Panc1 (cell line): ENCODE measurements at regions not wholly inside any gene's neighbourhood (a gene's known extent, or its start where the extent isn't known, plus 50 kb on each side); places are given as distances from the start of the nearest gene placed in this dataset.

Experiments used
- ATAC-seq: fragments of 200-7000 bp; cut with Tn5 transposase; 2 replicates; pipeline ENCODE4 v1.9.1; 2020; ENCODE audit warnings: mild to moderate bottlenecking, moderate library complexity
- BruUV-seq: library from RNA; stranded (reverse); fragments of 400-500 nt; replicated peaks from 2 replicates; lab custom pipeline; 2021; lab: Mats Ljungman, UMichigan
- CTCF ChIA-PET: fragments of 300-600 bp; sonication (Branson Sonifier 250); formaldehyde crosslinking; loops from one replicate; lab custom pipeline; 2022; ENCODE audit warnings: antibody characterized with exemption; lab: Charles Lee
- POLR2A ChIA-PET: fragments of 300-600 bp; sonication (Branson Sonifier 250); formaldehyde crosslinking; loops from one replicate; lab custom pipeline; 2022; ENCODE audit warnings: antibody characterized with exemption; lab: Charles Lee
- DNase-seq: peaks from one replicate; pipeline ENCODE4 v3.0.0-alpha.2; 2010; ENCODE audit warnings: low read depth, low spot score
- H3K27ac ChIP-seq: 2 replicates; pipeline ENCODE4 v1.5.1; 2011; ENCODE audit warnings: mild to moderate bottlenecking, low read length, inconsistent platforms
- H3K27me3 ChIP-seq: fragments of 200-500 bp; sonication (Bioruptor generic); 2 replicates; pipeline ENCODE4 v1.6.0; 2014; ENCODE audit warnings: low read length, inconsistent platforms; ENCODE audit not compliant: control insufficient read depth, insufficient read depth
- H3K36me3 ChIP-seq: fragments of 200-500 bp; sonication (Bioruptor generic); 2 replicates; pipeline ENCODE4 v1.5.1; 2014; ENCODE audit warnings: inconsistent platforms, mild to moderate bottlenecking, low read length, moderate library complexity; ENCODE audit not compliant: control insufficient read depth, insufficient read depth
- H3K4me1 ChIP-seq: 2 replicates; pipeline ENCODE4 v1.5.1; 2011; ENCODE audit warnings: inconsistent platforms, mild to moderate bottlenecking, low read length, moderate library complexity; ENCODE audit not compliant: control insufficient read depth, insufficient read depth
- H3K4me3 ChIP-seq, 2 experiments: 2 replicates each; pipeline ENCODE4 v1.5.1; 2011 to 2012; ENCODE audit warnings: low read depth in 2 of 2, low read length in 2 of 2, mild to moderate bottlenecking in 2 of 2, inconsistent platforms in 1 of 2, moderate library complexity in 1 of 2
- H3K9me3 ChIP-seq: fragments of 200-500 bp; sonication (Bioruptor generic); 2 replicates; pipeline ENCODE4 v1.5.1; 2014; ENCODE audit warnings: low read depth, mild to moderate bottlenecking, inconsistent platforms, low read length, moderate library complexity; ENCODE audit not compliant: control insufficient read depth, insufficient read depth
- CTCF ChIP-seq: fragments of 450-650 bp; IDR thresholded peaks from 2 replicates; pipeline ENCODE4 v1.5.1; 2017; ENCODE audit warnings: mild to moderate bottlenecking
- POLR2AphosphoS5 ChIP-seq: IDR thresholded peaks from 2 replicates; pipeline ENCODE4 v1.6.1; 2012; ENCODE audit warnings: mild to moderate bottlenecking, low read depth, low read length, moderate library complexity
- REST ChIP-seq, 2 experiments: IDR thresholded peaks; 2 replicates each; pipeline ENCODE4 v1.6.1; 2011 to 2012; ENCODE audit warnings: low read depth in 2 of 2, control low read depth in 1 of 2, low read length in 1 of 2, mild to moderate bottlenecking in 1 of 2, moderate library complexity in 1 of 2; ENCODE audit not compliant: insufficient read depth in 1 of 2
- SIN3A ChIP-seq: IDR thresholded peaks from 2 replicates; pipeline ENCODE4 v1.6.1; 2012; ENCODE audit warnings: low read depth, mild to moderate bottlenecking, low read length, moderate library complexity, borderline replicate concordance; ENCODE audit not compliant: insufficient read depth
- TCF7L2 ChIP-seq: IDR thresholded peaks from 2 replicates; pipeline ENCODE4 v1.6.1; 2011; ENCODE audit warnings: mild to moderate bottlenecking, low read depth, low read length, inconsistent platforms
- in situ Hi-C: cut with HindIII; loops from 2 replicates; pipeline ENCODE4 v1.10.0; 2016; ENCODE audit warnings: low sequenced_read_pairs, low pct_unique_long_range_greater_than_20kb
- intact Hi-C: fragments of 100-400 bp; cut with micrococcal nuclease; formaldehyde crosslinking; loops from one replicate; pipeline ENCODE4 v1.10.0; 2022; ENCODE audit not compliant: unreplicated experiment

DNA sequence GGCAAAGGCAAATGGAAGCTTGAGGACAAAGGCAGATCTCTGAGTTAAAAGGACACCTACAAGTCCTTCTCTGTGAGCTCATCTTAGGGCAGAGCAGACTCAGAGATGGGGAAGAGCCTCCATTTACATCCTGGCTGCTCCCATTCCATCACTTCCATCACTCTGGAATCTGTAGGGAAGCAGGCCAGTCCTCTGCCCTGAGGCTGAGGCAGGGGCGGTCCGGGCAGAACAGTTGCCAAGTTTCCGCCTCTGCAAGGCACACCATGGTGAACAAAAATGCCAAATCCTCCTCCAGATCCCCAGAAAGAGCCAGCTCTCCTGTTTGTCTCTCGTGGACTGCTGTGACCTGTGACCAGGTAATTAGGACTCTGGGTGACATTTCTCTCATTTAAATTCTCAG is 209.6 kb upstream of the SSTR4 start:
- intact Hi-C loops (no loop called here), in situ Hi-C loops (no loop called here)
- H3K4me3 ChIP-seq: no peak overlapping the region
- no peak for TF ChIP-seq SIN3A
- no peak for TF ChIP-seq TCF7L2
- no peak for TF ChIP-seq POLR2AphosphoS5
- TF ChIP-seq REST (IDR thresholded peaks at IDR 0.05; ENCODE audit: insufficient read depth in 1 of 2, low read depth in 2 of 2, low read length in 1 of 2): no peak
- no peak for TF ChIP-seq CTCF
- POLR2A ChIA-PET: no interaction called here
- BruUV-seq: no TSS peak
- no peaks in the 10 kb centered on the region for H3K4me1 ChIP-seq
- no peaks in the 10 kb centered on the region for H3K9me3 ChIP-seq
- CTCF ChIA-PET: no interaction called here
- ATAC-seq (no peak), DNase-seq (no peak)
- H3K27me3 ChIP-seq: no peaks in the 10 kb centered on the region
- H3K36me3 ChIP-seq: no peaks in the 10 kb centered on the region
- H3K27ac ChIP-seq: no peak overlapping the region

DNA sequence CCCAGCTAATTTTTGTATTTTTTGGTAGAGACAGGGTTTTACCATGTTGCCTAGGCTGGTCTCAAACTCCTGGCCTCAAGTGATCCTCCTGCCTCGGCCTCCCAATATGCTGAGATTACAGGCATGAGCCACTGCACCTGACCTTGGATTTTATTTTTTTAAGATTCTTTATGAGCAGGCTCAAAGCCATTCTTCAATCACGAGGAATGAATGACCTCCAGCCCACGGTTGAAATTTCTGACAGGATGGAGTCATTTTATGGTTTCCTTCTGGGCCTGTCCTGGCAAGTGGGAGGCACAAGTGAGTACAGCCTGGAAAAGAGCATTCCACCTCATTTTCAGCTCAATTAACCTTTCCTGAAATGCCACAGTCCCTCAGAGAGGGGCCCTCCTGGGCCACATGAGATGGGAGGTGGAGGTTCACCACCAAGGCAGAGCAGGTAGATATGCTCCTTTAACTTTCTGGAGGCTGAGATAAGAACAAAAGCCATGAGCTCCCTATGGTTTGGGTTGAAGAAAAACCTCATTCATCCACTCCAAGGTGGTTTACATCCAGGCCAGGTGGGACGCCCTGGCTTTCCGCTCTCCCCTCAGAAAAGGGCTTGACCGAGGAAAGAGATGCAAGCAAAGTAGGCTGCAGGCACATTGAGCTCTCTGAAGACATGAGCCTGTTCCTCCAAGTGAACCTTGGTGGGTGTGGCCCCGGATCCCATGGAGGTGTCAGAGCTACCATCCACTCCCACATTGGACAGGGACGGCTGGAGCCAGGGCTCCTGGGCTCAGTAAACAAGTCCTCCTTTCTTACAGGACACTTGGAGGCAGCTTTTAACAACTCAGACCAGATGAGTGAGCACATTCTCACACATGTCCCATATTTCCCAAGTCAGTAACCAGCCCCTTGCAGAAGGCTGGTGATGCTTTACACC is 208.5 kb upstream of the SSTR4 start:
- Histone ChIP-seq H3K27ac (no peak overlapping the region), H3K36me3 (no peaks in the 10 kb centered on the region), H3K4me3 (no peak overlapping the region), H3K9me3 (no peaks in the 10 kb centered on the region), H3K27me3 (no peaks in the 10 kb centered on the region), H3K4me1 (no peaks in the 10 kb centered on the region)
- in situ Hi-C loops: no loop called here
- no peak for DNase-seq
- intact Hi-C loops: no loop called here
- BruUV-seq: no TSS peak
- CTCF ChIA-PET: no interaction called here
- POLR2A ChIA-PET: no interaction called here
- ATAC-seq: no peak
- TF ChIP-seq CTCF (no peak), SIN3A (no peak), REST (IDR thresholded peaks at IDR 0.05; ENCODE audit: insufficient read depth in 1 of 2, low read depth in 2 of 2, low read length in 1 of 2) (no peak), POLR2AphosphoS5 (no peak), TCF7L2 (no peak)
